ENCODE measurements at regions not wholly inside any gene's neighbourhood (a gene's known extent, or its start where the extent isn't known, plus 50 kb on each side); places are given as distances from the start of the nearest gene placed in this dataset.

GRCh38 chr14:37753459-37753858 is 158.0 kb downstream of the TTC6 start:
- TF ChIP-seq CTCF (conservative IDR thresholded peaks at IDR 0.05; ENCODE audit: low read length): no peak
- TF ChIP-seq EZH2phosphoT487 (IDR thresholded peaks at IDR 0.05; ENCODE audit: borderline replicate concordance): no peak

Data from Loucy (cell line).